GM12878 (cell line): ENCODE measurements at regions not wholly inside any gene's neighbourhood (a gene's known extent, or its start where the extent isn't known, plus 50 kb on each side); places are given as distances from the start of the nearest gene placed in this dataset.

Experiments
- ATAC-seq: fragments of 200-7000 bp; cut with Tn5 transposase; 3 replicates; pipeline ENCODE4 v1.9.1; 2020; ENCODE audit warnings: mild to moderate bottlenecking, moderate library complexity
- BruUV-seq: library from RNA; stranded (reverse); fragments of 400-500 nt; replicated peaks from 2 replicates; lab custom pipeline; 2021; lab: Mats Ljungman, UMichigan
- CTCF ChIA-PET: fragments of 300-600 bp; sonication (Branson Sonifier 250); formaldehyde crosslinking; extraction: SDS; loops from one replicate; lab custom pipeline; 2021; ENCODE audit warnings: inconsistent platforms; lab: Yijun Ruan, JAX
- POLR2A ChIA-PET: fragments of 350-600 bp; formaldehyde crosslinking; extraction: SDS; loops from one replicate; lab custom pipeline; 2021; ENCODE audit warnings: inconsistent platforms; lab: Charles Lee
- RAD21 ChIA-PET: fragments of 300-600 bp; sonication (Branson Sonifier 250); formaldehyde crosslinking; loops from one replicate; lab custom pipeline; 2023; ENCODE audit warnings: antibody characterized with exemption; ENCODE audit not compliant: unreplicated experiment; lab: Charles Lee
- SMC1A ChIA-PET: fragments of 300-600 bp; sonication (Branson Sonifier 250); formaldehyde crosslinking; loops from one replicate; lab custom pipeline; 2023; ENCODE audit not compliant: unreplicated experiment, uncharacterized antibody; lab: Charles Lee
- DNase-seq: peaks from one replicate; pipeline ENCODE4 v3.0.0-alpha.2; 2011; ENCODE audit warnings: low read depth, low spot score
- FAIRE-seq: peaks from 3 replicates; lab custom pipeline; 2011; peaks lifted over from hg19 to GRCh38; lab: Jason Lieb, UNC
- H2AFZ ChIP-seq: 2 replicates; pipeline ENCODE4 v1.6.0; 2011; ENCODE audit warnings: low read depth, low read length, control low read depth; ENCODE audit not compliant: control insufficient read depth
- H3K27ac ChIP-seq: 2 replicates; pipeline ENCODE4 v1.5.1; 2011; ENCODE audit warnings: control low read depth; ENCODE audit not compliant: control insufficient read depth, insufficient read depth
- H3K27me3 ChIP-seq, 2 experiments: replicated peaks in 1 of 2; 2 replicates each; pipeline versions ENCODE4 v1.6.0 to v1.6.1; 2011; ENCODE audit warnings: low read length in 1 of 2; ENCODE audit not compliant: control insufficient read depth in 2 of 2, insufficient read depth in 2 of 2
- H3K36me3 ChIP-seq, 2 experiments: 2 replicates each; pipeline ENCODE4 v1.5.1; 2011; ENCODE audit warnings: low read length in 1 of 2; ENCODE audit not compliant: control insufficient read depth in 2 of 2, insufficient read depth in 2 of 2
- H3K4me1 ChIP-seq: 2 replicates; pipeline ENCODE4 v1.6.1; 2011; ENCODE audit warnings: mild to moderate bottlenecking, low read length, moderate library complexity, mixed read lengths; ENCODE audit not compliant: control insufficient read depth, insufficient read depth
- H3K4me2 ChIP-seq: 2 replicates; pipeline ENCODE4 v1.6.0; 2011; ENCODE audit warnings: control low read depth; ENCODE audit not compliant: control insufficient read depth, insufficient read depth
- H3K4me3 ChIP-seq: fragments of 200-600 bp; sonication (generic); 2 replicates; pipeline ENCODE4 v1.5.1; 2016
- H3K79me2 ChIP-seq: 2 replicates; pipeline ENCODE4 v1.6.0; 2011; ENCODE audit warnings: low read length; ENCODE audit not compliant: control insufficient read depth, insufficient read depth
- H3K9ac ChIP-seq: 2 replicates; pipeline ENCODE4 v1.8.0; 2011; ENCODE audit warnings: low read length, control low read depth, mixed read lengths; ENCODE audit not compliant: control insufficient read depth, insufficient read depth
- H3K9me3 ChIP-seq: replicated peaks from 3 replicates; pipeline ENCODE4 v1.5.1; 2011; ENCODE audit warnings: mild to moderate bottlenecking, low read length; ENCODE audit not compliant: control insufficient read depth, insufficient read depth
- H4K20me1 ChIP-seq: 2 replicates; pipeline ENCODE4 v1.6.0; 2011; ENCODE audit not compliant: control insufficient read depth, insufficient read depth
- BCLAF1 ChIP-seq: fragments of 450-650 bp; IDR thresholded peaks from 2 replicates; pipeline ENCODE4 v1.6.1; 2017; ENCODE audit warnings: antibody characterized with exemption, mild to moderate bottlenecking, moderate library complexity
- IRF4 ChIP-seq: IDR thresholded peaks from 2 replicates; pipeline ENCODE4 v1.6.1; 2011; ENCODE audit warnings: low read depth, low read length
- PRDM15 ChIP-seq: fragments of 450-650 bp; formaldehyde crosslinking; IDR thresholded peaks from 2 replicates; pipeline ENCODE4 v1.4.0; 2020; ENCODE audit warnings: mild to moderate bottlenecking, moderate library complexity
- RAD21 ChIP-seq: IDR thresholded peaks from 2 replicates; pipeline ENCODE4 v1.6.1; 2011; ENCODE audit warnings: mild to moderate bottlenecking, low read depth, low read length, moderate library complexity; ENCODE audit not compliant: insufficient read depth
- SREBF1 ChIP-seq: IDR thresholded peaks from 2 replicates; pipeline ENCODE4 v1.6.1; 2012; ENCODE audit warnings: mild to moderate bottlenecking, low read length
- WGBS: methylation state at CpG from one replicate; pipeline ENCODE4 v1.1.6; 2016; ENCODE audit warnings: low lambda C conversion rate; ENCODE audit not compliant: insufficient replicate concordance, insufficient coverage; ENCODE audit errors: missing lambda C conversion rate; 5-methylcytosine and 5-hydroxymethylcytosine counted together
- in situ Hi-C: fragments of 300-500 bp; cut with MboI; formaldehyde crosslinking; loops from 9 replicates; pipeline ENCODE4 v1.14.3; 2018; ENCODE audit warnings: mixed read lengths
- intact Hi-C: fragments of 100-400 bp; cut with micrococcal nuclease; formaldehyde crosslinking; loops from one replicate; pipeline ENCODE4 v1.14.2; 2022; ENCODE audit not compliant: unreplicated experiment
- TF ChIP-seq, protein P1 (sequence below): fragments of 450-650 bp; IDR thresholded peaks from 2 replicates; pipeline ENCODE4 v1.6.1; 2014; ENCODE audit warnings: mild to moderate bottlenecking
- TF ChIP-seq, protein P2 (sequence below): fragments of 450-650 bp; IDR thresholded peaks from 2 replicates; pipeline ENCODE4 v1.6.1; 2017; ENCODE audit warnings: mild to moderate bottlenecking, low read depth, inconsistent platforms; ENCODE audit not compliant: poor library complexity, severe bottlenecking
- TF ChIP-seq, protein P3 (sequence below): fragments of 450-650 bp; IDR thresholded peaks from 2 replicates; pipeline ENCODE4 v1.6.1; 2017; ENCODE audit warnings: borderline replicate concordance

- Histone ChIP-seq H3K4me3 (no peak overlapping the region), H3K27ac (no peak overlapping the region), H3K79me2 (no peaks in the 10 kb centered on the region), H3K9me3 (no peaks in the 10 kb centered on the region), H4K20me1 (no peaks in the 10 kb centered on the region), H2AFZ (no peak overlapping the region), H3K27me3 (peaks cover 0 to 2% of the 10 kb centered on the region in 2 experiments; a peak in 1 of 4 replicates), H3K9ac (no peak overlapping the region), H3K4me1 (no peaks in the 10 kb centered on the region), H3K36me3 (no peaks in the 10 kb centered on the region), H3K4me2 (no peak overlapping the region)
- ChIA-PET SMC1A (interaction anchor here (1.0 kb wide), 1 partner anchor 10 kb away, joined by 3 read pairs; no protein-coding TSS in a partner anchor), POLR2A (no interaction called here), RAD21 (no interaction called here), CTCF (no interaction called here)
- FAIRE-seq: no peak
- no peak for ATAC-seq
- intact Hi-C loops (no loop called here), in situ Hi-C loops (no loop called here)
- TF ChIP-seq RAD21 (no peak), PRDM15 (CRISPR knock-in tag) (no peak), SREBF1 (no peak), IRF4 (no peak), BCLAF1 (no peak)
- TF ChIP-seq, protein P1, sequence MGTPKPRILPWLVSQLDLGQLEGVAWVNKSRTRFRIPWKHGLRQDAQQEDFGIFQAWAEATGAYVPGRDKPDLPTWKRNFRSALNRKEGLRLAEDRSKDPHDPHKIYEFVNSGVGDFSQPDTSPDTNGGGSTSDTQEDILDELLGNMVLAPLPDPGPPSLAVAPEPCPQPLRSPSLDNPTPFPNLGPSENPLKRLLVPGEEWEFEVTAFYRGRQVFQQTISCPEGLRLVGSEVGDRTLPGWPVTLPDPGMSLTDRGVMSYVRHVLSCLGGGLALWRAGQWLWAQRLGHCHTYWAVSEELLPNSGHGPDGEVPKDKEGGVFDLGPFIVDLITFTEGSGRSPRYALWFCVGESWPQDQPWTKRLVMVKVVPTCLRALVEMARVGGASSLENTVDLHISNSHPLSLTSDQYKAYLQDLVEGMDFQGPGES: no peak
- TF ChIP-seq, protein P2, sequence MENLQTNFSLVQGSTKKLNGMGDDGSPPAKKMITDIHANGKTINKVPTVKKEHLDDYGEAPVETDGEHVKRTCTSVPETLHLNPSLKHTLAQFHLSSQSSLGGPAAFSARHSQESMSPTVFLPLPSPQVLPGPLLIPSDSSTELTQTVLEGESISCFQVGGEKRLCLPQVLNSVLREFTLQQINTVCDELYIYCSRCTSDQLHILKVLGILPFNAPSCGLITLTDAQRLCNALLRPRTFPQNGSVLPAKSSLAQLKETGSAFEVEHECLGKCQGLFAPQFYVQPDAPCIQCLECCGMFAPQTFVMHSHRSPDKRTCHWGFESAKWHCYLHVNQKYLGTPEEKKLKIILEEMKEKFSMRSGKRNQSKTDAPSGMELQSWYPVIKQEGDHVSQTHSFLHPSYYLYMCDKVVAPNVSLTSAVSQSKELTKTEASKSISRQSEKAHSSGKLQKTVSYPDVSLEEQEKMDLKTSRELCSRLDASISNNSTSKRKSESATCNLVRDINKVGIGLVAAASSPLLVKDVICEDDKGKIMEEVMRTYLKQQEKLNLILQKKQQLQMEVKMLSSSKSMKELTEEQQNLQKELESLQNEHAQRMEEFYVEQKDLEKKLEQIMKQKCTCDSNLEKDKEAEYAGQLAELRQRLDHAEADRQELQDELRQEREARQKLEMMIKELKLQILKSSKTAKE: no peak
- TF ChIP-seq, protein P3, sequence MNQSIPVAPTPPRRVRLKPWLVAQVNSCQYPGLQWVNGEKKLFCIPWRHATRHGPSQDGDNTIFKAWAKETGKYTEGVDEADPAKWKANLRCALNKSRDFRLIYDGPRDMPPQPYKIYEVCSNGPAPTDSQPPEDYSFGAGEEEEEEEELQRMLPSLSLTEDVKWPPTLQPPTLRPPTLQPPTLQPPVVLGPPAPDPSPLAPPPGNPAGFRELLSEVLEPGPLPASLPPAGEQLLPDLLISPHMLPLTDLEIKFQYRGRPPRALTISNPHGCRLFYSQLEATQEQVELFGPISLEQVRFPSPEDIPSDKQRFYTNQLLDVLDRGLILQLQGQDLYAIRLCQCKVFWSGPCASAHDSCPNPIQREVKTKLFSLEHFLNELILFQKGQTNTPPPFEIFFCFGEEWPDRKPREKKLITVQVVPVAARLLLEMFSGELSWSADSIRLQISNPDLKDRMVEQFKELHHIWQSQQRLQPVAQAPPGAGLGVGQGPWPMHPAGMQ: no peak
- DNase-seq: no peak
- WGBS: 37% methylated on average over 3 of the region's 3 CpGs
- no TSS peak for BruUV-seq
Measured at GRCh38 chr1:79380078-79380477, 373.5 kb upstream of the ADGRL4 start.
